ENCODE measurements at regions not wholly inside any gene's neighbourhood (a gene's known extent, or its start where the extent isn't known, plus 50 kb on each side); places are given as distances from the start of the nearest gene placed in this dataset.

- TF ChIP-seq BHLHE40 (IDR thresholded peaks at IDR 0.05; ENCODE audit: low read length), result no peak
- TF ChIP-seq EP300 (IDR thresholded peaks at IDR 0.05; ENCODE audit: low read length), result no peak
- no peak for TF ChIP-seq ZNF280B (CRISPR knock-in tag; IDR thresholded peaks at IDR 0.05)
- no peak for TF ChIP-seq NFYB (IDR thresholded peaks at IDR 0.05; ENCODE audit: extremely low read depth, insufficient read length)
Measured at GRCh38 chr9:16150938-16151650, 598.3 kb downstream of the CCDC171 start.

Data from K562 (cell line).